ENCODE measurements at regions not wholly inside any gene's neighbourhood (a gene's known extent, or its start where the extent isn't known, plus 50 kb on each side); places are given as distances from the start of the nearest gene placed in this dataset.

- ChIA-PET CTCF (interaction anchor here (0.7 kb wide), 1 partner anchor 9 kb away, joined by 4 read pairs; no protein-coding TSS in a partner anchor), POLR2A (no interaction called here)
- DNase-seq (ENCODE audit: low read depth, low spot score): no peak
- Histone ChIP-seq H3K4me3 (replicated peaks in 1 of 3; ENCODE audit: insufficient read depth in 1 of 3, low read depth in 1 of 3, low read length in 3 of 3) (no peak overlapping the region), H3K9me1 (replicated peaks; ENCODE audit: control insufficient read depth, extremely low read depth, insufficient read depth, low read length) (no peaks in the 10 kb centered on the region), H3K4me2 (ENCODE audit: insufficient read depth, low read length) (no peak overlapping the region), H3K27me3 (ENCODE audit: control insufficient read depth in 2 of 2, insufficient read depth in 2 of 2, low read length in 2 of 2) (peaks cover 9% of the 10 kb centered on the region in 2 experiments), H4K20me1 (replicated peaks; ENCODE audit: control insufficient read depth, extremely low read depth, insufficient read depth, low read length) (no peaks in the 10 kb centered on the region), H3K36me3 (ENCODE audit: control insufficient read depth in 2 of 2, extremely low read depth in 1 of 2, insufficient read depth in 2 of 2, low read length in 2 of 2) (no peaks in the 10 kb centered on the region), H3K27ac (ENCODE audit: insufficient read depth, low read depth, low read length) (no peak overlapping the region), H3K9ac (replicated peaks; ENCODE audit: extremely low read depth, insufficient read depth, low read length) (no peak overlapping the region), H3K79me2 (ENCODE audit: control insufficient read depth, insufficient read depth, low read length) (no peaks in the 10 kb centered on the region), H2AFZ (ENCODE audit: low read depth, low read length) (no peak overlapping the region), H3K9me3 (replicated peaks; ENCODE audit: control insufficient read depth, insufficient read depth, low read length) (no peaks in the 10 kb centered on the region), H3K4me1 (ENCODE audit: control insufficient read depth, extremely low read depth, insufficient read depth, low read length) (no peaks in the 10 kb centered on the region)
- intact Hi-C loops (cut with micrococcal nuclease) (no loop called here), dilution Hi-C loops (cut with MboI; ENCODE audit: extremely low pct_ligation_motif_present, low sequenced_read_pairs) (no loop called here)
- TF ChIP-seq MYC (IDR thresholded peaks at IDR 0.05; ENCODE audit: low read depth, low read length) (no peak), EZH2 (IDR thresholded peaks at IDR 0.05; ENCODE audit: borderline replicate concordance, low read depth, low read length, severe bottlenecking) (no peak), MAX (IDR thresholded peaks at IDR 0.05; ENCODE audit: insufficient read depth, insufficient read length) (no peak), FOS (IDR thresholded peaks at IDR 0.05; ENCODE audit: borderline replicate concordance, insufficient read depth, low read length) (no peak), POLR2AphosphoS5 (IDR thresholded peaks at IDR 0.05; ENCODE audit: insufficient read depth, low read depth, low read length) (no peak), CTCF (IDR thresholded peaks at IDR 0.05; ENCODE audit: extremely low read depth in 1 of 2, insufficient read depth in 1 of 2, low read depth in 1 of 2, low read length in 2 of 2) (no peak), GATA2 (IDR thresholded peaks at IDR 0.05; ENCODE audit: insufficient read depth, insufficient read length, low read depth, low read length) (no peak), JUN (IDR thresholded peaks at IDR 0.05; ENCODE audit: borderline replicate concordance, insufficient read depth, insufficient read length, low read depth) (no peak)
- BruUV-seq (replicated peaks): no TSS peak
- FAIRE-seq: no peak
These were observed 77.6 kb downstream of the SETD4 start for GRCh38 chr21:35982717-35983116.

Data from endothelial cell of umbilical vein (primary cell).